GM21360 (cell line): ENCODE measurements at regions not wholly inside any gene's neighbourhood (a gene's known extent, or its start where the extent isn't known, plus 50 kb on each side); places are given as distances from the start of the nearest gene placed in this dataset.
"Not testable (repeated sequence)": the region's sequence is repeated elsewhere in the genome, so short reads cannot be mapped to it uniquely, and the experiment has no call there.

ENCODE experiments used
- ATAC-seq: cut with Tn5 transposase; IDR thresholded peaks from one replicate; pipeline ENCODE4 v1.9.1; 2021; ENCODE audit warnings: mild to moderate bottlenecking, moderate library complexity; ENCODE audit not compliant: unreplicated experiment

DNA sequence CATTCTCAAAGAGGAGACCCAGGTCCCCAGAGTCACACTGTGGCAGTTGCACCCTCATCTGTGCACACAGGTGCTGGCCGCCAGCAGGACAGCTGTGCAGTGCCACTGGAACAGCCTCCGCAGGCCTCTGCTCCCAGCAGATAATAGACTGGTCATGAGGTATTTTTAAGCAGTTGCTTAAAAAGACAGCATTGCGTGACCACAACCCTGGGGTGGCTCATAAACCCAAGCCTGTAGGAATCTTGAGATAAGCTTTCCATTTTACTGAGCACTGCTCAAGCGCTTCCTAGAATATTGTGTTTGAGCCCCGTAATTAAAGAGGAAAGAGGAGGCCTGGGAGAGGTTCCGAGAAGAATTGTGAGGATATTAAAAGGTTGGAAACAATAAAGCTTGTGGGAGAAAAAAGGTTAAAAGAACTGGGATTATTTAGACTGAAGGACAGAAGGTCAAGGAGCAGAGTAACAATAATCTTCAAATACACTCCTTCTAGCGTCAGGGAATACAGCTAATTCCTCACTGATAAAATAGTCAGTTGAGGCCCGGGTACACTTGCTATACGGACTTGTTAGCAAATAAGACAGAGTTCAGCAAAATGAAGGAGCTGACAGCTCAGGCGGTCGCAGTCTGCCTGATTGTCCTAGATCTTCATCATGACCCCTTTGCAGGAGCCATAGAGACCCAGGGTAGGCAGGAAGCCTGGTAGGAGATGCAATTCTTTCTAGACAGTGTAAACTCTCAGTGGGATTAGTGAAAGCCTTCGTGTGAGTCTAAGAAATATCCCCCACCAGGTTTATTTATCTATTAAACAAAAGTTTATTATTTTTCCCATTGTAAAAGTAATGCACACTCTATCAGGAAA is 86.2 kb upstream of the KIT start:
- ATAC-seq = no peak

DNA sequence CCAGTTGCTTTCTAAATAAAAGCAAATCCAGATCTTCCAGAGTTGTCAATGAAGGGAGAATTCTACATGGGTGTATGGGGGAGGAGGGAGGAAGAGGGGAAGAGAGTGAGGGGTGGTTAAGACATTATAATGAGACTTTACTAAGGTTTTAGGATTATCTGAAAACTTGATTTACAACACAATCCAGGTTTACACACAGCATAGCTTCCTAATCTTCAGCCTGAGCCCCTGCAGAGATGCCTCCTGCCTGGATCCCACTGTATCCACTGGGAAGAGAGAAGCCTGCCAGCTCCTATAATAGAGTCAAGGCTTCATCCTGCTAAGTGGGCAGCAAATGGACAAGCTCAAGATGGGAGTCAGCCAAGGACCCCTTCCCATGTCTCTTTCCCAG is 85.6 kb upstream of the KIT start:
- no peak for ATAC-seq

DNA sequence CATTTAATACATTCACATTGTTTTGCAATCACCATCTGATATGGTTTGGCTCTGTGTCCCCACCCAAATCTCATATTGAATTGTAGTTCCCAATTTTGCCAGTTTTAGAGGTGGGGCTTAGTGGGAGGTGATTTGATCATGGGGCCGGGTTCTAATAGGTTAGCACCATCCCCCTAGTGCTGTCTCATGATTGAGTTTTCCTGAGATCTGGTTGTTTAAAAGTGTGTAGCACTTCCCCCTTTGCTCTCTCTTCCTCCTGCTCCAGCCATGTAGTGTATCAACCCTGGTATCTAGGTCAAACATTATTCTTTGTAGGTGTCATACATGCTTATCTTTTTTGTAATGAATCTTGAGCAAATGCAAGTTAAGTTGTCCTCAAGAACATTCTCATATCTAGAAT is 83.3 kb upstream of the KIT start:
- no peak for ATAC-seq

DNA sequence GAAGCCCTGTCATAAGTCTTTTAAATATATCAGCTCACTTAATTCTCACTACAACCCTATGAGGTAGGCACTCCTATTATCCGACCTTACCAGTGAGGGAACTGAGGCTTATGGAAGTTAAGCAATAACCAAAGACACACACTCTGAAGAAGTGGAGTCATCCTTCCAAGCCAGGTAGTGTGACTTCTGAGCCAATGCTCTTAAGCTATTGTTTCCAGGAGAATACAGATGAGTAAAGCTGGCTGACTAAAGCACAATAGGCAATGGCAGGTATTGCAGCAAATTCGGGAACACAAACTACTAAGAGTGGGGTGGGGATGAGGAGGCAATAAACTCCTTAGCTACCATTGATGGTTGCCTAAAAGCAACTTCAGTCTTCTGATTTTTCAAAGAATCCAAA is 81.8 kb upstream of the KIT start:
- no peak for ATAC-seq

DNA sequence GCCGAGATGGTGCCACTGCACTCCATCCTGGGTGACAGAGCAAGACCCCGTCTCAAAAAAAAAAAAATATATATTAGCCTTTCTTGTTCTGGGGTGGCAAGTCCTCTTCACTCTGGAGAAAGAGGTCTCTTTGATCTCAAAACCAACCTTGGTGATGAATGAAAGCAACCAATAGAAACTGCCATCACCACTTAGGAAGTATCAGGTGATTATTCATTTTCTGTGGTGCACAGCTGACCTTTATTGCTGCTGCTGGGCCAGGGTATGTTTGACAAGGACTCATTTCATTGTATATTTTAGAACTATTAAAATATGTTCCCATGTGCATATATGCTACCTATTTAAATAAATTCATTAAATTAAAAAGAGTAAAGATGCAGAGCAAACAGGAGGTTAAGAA is 76.0 kb upstream of the KIT start:
- ATAC-seq = no peak

DNA sequence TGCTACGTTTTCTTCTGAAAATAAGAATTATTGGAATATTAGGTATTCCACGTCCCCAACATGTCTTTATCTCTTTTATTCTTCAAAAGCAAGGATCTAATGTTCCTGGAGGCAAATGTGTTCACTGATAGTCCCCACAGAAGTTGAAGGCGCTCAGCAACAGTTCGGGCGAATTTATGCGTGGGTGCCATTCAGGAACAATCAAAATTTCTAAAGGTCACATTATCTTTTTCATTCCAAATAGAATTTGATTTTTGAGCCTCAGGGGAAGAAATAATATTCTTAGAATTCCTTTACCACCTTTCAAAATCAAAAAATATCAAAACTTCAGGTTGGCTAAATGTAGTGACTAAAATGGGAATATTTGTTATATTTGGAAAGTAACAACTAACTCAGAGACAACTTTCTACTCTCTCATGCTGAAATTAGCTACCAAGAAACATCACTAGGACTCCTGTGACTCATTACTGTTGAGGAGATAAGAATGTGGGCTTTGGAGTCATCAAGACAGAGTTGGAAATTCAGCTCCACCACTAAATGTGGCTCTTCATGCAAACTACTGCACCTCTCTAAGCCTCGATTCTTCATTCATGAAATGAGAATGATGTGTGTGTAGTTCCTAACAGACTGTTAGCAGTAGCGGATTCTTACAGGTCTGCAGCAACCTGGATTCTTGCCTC is 72.3 kb upstream of the KIT start:
- ATAC-seq = no peak

DNA sequence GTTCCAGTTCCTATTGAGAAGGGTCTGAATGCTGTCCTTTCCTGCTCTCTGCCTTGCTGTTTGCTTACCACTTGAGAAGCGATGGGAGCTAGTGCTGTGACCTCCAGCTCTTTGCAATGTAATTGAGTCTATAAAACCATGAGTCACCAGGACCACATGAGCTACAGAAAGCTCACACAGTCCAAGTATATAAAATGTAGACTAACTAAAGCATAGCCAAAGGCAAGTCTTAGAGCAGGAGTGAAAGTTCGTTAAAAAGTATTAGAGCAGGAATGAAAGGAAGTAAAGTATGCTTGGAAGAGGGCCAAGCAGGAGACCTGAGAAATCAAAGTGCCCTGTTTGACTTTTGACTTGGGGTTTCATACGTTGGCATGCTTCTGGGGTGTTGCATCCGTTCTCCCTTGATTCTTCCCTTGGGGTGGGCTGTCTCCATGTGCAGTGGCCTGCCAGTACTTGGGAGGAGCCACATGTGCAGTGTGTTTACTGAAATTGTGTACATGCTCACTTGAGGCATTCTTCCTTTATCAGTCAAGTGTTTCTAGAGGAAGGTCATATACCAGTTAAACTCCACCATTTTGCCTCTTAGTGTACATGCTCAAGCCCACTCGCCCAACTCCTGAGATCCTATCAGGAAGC is 71.3 kb upstream of the KIT start:
- ATAC-seq = no peak

DNA sequence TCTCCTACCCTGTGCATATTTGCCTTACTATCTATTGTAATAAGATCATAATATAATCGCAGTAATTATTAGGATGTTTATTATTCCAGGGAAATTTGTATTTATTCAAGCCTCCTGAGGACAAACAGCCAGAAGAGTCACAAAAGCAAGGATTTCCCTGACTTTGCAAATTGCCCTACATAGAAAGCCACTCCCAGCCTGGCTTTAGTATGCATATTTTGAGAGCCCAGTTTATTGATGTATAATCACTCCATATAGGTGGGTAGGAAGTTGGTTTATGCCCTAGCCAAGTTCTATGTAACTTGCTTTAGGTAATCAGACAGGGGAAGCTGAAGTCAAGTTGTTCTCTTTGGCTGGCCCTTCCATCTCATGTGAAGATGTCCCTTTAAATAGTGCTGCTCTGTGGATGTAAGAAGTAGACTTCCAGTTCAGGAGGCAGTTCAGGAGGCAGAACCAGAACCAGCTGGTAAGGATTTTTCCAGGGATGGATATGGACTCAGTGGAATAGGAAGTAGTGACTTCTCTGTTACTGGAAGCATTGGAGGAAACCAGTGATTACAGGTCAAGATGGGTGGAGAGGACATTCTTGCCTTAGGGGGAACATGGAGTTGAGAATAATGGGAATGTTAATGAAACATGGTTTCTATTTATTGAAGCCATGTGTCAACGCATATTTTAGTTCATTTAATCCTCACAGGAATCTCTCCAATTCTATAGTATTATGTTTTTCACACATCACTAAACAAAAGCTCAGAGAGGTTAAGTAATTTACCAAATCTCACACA is 70.5 kb upstream of the KIT start:
- no peak for ATAC-seq

DNA sequence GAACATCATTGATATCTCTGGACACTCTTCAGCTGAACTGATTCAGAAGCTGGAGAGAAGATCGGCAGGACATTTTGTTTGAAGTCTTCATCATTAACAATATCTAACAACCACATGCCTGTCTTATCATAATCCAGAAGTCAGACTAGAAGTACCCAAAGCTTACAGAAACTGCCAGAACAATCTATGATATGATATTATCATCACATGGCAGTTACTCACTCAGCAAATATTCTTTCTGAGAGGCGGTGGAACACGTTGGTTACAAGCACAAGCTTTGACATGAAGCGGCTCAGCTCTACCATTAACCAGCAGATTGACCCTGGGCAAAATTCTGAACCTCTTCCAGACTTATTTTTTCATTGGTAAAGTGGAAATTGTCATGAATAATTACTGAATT is 69.4 kb upstream of the KIT start:
- no peak for ATAC-seq

DNA sequence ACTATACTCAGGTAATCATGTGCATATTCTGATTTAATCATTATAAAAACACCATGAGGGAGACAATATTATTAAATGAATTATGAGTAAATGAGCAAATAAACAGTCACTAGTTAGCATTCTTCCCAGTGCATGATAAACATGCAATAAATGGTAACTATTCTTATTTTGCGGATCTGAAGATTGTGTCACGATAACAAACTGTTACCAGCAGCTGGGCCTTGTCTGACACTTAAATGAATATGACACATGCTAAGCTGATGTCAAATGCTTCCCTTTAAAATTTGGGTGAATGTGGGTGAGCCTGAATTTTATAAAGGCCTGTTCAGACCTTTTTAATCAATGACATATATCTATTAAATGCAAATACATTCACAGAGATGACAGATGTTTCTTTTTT is 68.2 kb upstream of the KIT start:
- no peak for ATAC-seq

DNA sequence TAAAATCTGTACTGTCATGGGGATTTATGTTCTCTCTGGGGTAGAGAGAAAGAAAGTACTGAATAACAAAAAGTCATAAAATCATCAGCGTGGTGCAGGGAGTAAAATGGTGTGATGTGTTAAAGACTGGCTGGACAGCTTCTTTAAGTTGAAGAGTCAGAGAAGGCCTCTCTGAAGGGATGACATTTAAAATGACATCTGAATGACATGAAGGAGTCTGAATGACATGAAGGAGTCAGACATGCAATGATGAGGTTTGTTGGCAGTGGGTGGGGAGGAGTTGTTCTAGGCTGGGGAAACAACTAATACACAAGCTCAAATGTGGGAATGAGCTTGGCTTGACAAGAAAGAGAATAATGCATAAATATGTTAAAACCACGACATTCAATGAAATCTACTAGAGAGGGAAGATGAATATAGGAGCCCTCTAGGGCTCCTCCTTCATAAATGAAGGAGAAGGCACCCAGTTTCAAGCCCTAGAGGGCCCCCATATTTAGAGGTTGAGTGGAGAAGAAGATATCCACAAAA is 63.9 kb upstream of the KIT start:
- no peak for ATAC-seq

DNA sequence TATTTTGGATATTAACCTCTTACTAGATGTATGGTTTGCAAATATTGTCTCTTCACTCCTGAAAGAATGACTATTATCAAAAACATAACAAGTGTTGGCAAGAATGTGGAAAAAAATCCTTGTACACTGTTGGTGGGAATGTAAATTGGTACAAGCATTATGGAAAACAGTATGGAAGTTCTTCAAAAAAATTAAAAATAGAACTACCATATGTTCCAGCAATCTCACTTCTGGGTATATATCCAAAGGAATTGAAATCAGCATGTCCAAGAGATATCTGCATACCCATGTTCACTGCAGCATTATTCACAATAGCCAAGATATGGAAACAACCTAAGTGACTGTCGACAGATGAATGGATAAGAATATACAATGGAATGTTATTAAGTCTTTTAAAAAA is 61.6 kb upstream of the KIT start:
- no peak for ATAC-seq

DNA sequence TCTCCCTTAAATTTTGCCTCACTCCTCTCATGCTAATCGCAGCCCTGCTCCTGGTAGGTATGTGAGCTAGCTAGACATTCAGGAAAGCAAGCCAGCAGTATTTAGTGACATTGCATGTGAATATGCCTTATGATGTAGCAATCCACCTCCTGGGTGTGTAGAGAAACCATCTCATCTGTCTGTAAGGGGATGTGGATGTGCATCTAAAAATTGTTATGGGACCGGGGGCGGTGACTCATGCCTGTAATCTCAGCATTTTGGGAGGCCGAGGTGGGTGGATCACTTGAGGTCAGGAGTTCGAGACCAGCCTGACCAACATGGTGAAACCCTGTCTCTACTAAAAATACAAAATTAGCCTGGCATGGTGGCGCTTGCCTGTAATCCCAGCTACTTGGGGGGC is 60.1 kb upstream of the KIT start:
- not testable (repeated sequence) for ATAC-seq

DNA sequence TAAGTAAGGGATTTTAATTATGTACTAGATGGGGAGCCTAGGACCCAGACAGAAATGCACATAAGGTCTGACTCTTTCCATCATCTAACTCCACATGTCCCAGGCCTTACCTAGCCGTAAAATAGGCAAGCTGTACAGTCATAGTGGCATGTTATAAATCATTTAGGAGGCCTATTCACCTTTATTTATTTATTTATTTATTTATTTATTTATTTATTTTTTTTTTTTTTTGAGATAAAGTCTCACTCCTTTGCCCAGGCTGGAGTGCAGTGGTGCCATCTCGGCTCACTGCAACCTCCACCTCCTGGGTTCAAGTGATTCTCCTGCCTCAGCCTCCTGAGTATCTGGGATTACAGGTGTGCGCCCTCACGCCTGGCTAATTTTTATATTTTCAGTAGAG is 55.6 kb upstream of the KIT start:
- ATAC-seq = not testable (repeated sequence)

DNA sequence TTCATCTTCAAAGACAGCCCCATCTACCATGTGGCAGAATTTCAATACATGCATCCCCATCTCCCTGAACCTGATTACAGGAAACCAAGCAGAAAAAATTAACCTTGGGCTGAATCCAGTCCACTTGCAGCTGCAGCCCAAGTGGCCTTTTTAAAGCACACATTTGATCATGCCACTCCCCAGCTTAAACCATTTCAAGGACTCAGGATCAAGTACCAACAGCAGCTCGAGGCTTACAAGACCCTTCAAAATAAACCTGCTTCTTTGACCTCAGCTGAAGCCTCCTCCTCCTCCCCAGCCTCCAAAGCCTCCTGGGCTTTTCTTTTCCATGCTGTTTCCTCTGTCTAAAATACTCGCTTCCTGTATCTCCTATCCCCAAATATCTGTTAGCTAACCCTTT is 50.7 kb upstream of the KIT start:
- ATAC-seq = no peak

DNA sequence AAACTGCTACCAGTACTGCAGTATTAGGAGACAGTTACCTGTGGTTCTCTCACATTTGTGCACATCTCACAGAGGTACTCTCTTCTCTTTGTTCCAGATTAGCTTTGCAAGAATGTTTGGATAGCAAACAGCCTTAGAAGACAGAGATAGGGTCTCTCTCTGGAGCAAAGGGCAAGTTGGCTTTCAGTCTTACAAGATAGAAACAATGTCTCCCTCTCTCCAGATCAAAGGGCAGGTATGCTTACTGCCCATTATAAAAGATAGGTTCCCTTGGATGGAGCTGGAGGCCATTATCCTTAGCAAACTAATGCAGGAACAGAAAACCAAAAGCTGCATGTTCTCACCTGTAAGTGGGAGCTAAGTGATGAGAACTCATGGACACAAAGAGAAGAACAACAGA is 50.2 kb upstream of the KIT start:
- no peak for ATAC-seq
